Sigmoid colon (tissue), 4 donors: ENCODE measurements at regions not wholly inside any gene's neighbourhood (a gene's known extent, or its start where the extent isn't known, plus 50 kb on each side); places are given as distances from the start of the nearest gene placed in this dataset.

ENCODE experiments used
- CTCF ChIP-seq, 4 experiments: fragments of 450-650 bp in 3 of 4; fragments of 200-600 bp in 1 of 4; IDR thresholded peaks; one replicate each; pipeline ENCODE4 v1.5.1; 2016 to 2019; ENCODE audit warnings: antibody characterized with exemption in 4 of 4, mild to moderate bottlenecking in 3 of 4, moderate library complexity in 2 of 4
- POLR2A ChIP-seq, 2 donors: fragments of 450-650 bp; IDR thresholded peaks; one replicate each; pipeline ENCODE4 v1.6.1; 2016; ENCODE audit warnings: antibody characterized with exemption in 2 of 2, mild to moderate bottlenecking in 2 of 2, moderate library complexity in 2 of 2
- POLR2AphosphoS5 ChIP-seq, 4 donors: sonication (generic); formaldehyde crosslinking; IDR thresholded peaks; one replicate each; pipeline ENCODE4 v1.6.1; 2017; ENCODE audit warnings: antibody characterized with exemption in 4 of 4

- TF ChIP-seq POLR2A (IDR thresholded peaks at IDR 0.05) (no peak), CTCF (IDR thresholded peaks at IDR 0.05) (no peak), POLR2AphosphoS5 (IDR thresholded peaks at IDR 0.05) (no peak)
These were observed 128.2 kb upstream of the IRX4 start for GRCh38 chr5:2010940-2011339.
